DMS53 treated with DMSO at 0.1 percent for 48 hours (cell line): ENCODE measurements at regions not wholly inside any gene's neighbourhood (a gene's known extent, or its start where the extent isn't known, plus 50 kb on each side); places are given as distances from the start of the nearest gene placed in this dataset.

Source experiments
- DNase-seq: peaks from one replicate; lab custom pipeline; 2025; ENCODE audit not compliant: unreplicated experiment; lab: John Stamatoyannopoulos, UW

DNA sequence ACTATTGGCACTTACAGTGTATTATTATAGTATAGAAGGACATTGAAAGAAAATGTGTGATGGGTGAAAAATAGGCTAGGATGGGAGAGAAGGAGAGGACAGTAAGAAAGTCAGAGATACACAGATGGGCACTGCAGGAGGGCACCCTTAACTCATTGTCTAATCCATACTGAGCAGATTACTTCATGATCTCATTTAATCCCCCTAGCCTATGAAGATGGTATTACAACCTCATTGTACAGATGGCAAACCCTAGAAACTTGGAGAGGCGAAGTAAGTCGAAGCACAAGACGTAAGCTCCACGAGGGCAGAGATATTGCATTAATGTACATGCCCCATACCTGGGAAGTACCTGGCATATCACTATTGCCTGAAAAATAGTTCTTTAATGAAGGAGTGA lies 346.9 kb upstream of the DAB1 start:
- peak; percentile 38 for DNase-seq

DNA sequence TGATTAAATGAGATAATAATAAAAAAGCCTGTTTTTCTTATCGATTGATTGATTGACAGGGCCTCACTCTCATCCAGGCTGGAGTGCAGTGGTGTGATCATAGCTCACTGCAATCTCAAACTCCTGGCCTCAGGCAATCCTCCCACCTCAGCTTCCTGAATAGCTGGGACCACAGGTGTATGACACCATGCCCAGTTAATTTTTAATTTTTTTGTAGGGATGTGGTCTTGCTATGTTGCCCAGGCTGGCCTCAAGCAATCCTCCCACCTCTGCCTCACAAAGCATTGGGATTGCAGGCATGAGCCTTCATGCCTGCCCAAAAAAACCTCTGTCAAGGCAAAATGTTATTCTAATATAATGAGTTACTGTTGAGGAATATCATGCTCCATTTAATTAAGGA lies 346.4 kb upstream of the DAB1 start:
- DNase-seq = no peak

- DNase-seq = no peak
Observed at GRCh38 chr1:57761628-57762027, 337.8 kb upstream of the DAB1 start.

DNA sequence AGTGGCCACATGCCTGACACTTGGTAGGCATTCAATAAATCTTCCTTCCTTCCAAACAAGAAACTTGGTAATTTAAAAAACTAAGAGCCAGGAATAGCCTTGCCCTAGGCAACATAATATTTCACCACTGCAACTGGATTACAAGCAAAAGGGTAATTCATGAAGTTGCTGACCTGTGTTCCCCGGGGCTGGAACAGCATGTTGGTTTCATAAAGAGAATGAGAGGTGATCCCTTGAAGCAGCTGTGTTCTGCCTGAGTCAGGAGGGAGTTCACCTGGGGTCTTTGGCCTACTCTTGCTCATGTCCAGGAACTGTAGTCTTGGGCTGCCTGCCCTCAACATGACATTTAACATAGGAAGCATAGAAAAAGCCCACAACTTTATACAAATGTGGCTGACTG lies 329.0 kb upstream of the DAB1 start:
- DNase-seq = no peak

DNA sequence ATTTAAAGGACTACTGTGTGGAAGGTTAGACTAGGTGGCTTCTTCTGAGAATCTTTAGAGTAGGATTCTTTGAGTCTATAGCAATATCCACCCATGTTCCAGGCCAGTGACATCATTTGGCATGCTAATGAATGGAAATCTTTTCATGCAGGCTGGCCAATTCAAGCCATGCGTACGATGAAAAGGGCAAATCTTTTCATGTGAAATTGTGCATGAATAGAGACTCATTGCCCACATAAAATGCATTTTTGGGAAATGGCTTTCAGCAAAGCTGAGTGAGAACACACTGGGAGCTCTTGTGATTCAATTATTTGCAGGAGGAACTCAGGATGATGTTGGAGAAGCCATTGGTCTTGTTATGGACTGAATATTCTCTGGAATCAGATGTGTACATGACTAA lies 324.9 kb upstream of the DAB1 start:
- DNase-seq = no peak

- DNase-seq = no peak
Observed at GRCh38 chr1:57747818-57748217, 324.0 kb upstream of the DAB1 start.

- no peak for DNase-seq
Observed at GRCh38 chr1:57741521-57741920, 317.7 kb upstream of the DAB1 start.

DNA sequence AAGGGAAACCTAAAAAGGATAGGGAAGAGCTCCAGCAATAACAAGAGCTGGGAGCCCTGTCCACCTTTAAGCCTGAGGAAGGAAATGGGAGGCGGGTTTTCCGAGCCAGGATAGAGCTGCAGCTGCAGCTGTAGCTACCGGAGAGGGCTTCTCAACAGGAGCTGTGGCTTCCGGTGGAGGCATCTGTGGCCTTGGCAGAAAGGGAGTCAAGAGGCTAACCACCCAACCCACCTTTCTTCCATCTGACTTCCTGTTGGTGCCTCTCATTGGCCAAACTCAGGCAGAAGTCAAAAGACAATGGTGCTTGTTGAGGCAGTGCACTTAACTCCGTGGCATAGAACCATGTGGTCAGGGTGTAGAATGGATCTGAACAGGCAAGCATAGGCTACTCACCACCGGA lies 313.1 kb upstream of the DAB1 start:
- no peak for DNase-seq

DNA sequence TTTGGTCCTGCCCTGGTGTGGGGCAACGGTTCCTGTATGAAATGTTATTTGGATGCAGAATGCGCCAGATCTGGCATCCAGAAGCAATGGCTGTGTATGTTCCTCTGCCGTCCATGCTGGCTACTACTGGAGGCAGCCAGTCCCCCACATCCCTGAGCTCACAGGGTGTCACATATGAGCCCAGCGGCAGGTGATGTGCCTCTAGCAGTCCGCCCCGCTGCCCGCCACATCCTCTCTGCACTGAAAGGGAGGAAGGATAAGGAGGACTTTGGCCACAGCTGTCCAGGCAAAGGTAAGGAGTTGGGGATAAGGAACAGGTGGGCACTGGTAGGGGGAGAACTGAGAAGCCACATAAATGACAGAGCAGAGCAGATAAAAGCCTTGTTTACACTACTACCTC lies 305.3 kb upstream of the DAB1 start:
- no peak for DNase-seq

DNA sequence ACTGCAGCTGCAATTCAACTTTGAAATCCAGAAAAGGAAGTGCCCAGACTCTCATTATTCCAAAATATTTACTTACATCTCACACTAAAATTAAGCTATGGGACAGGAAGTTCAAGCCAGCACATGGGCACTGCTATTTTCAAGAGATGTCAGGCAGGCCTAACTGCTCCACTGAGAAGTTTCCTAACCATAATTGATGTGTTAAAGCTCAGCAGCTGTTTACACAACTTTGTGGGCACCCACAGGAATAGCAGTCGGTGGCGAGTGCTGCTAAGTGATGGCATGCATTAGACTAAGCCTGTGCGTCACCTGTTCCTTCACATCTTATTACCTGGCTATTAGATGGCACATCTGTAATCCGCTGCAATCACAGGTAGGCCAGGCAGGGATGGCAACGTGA lies 303.3 kb upstream of the DAB1 start:
- DNase-seq = no peak

- DNase-seq = no peak
Observed at GRCh38 chr1:57725318-57725717, 301.5 kb upstream of the DAB1 start.

DNA sequence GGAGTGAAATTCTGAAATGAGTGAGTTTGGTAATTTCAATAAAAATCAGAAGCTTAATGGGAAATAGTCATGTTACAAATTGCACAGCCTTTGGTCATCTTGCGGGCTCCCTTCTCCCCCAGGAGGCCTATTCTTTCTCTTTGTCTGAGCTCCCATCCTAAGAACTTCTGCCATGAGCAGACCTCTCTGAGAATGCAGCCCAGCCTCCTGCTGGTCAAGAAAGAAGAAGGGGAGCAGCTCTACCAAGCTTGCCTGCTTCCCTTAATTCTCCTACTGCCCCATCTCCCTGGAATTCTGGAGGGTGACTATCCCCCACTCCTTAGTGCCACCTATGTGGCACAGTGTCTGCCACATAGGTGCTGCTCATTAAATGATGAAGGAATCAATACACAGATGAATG lies 300.7 kb upstream of the DAB1 start:
- no peak for DNase-seq

DNA sequence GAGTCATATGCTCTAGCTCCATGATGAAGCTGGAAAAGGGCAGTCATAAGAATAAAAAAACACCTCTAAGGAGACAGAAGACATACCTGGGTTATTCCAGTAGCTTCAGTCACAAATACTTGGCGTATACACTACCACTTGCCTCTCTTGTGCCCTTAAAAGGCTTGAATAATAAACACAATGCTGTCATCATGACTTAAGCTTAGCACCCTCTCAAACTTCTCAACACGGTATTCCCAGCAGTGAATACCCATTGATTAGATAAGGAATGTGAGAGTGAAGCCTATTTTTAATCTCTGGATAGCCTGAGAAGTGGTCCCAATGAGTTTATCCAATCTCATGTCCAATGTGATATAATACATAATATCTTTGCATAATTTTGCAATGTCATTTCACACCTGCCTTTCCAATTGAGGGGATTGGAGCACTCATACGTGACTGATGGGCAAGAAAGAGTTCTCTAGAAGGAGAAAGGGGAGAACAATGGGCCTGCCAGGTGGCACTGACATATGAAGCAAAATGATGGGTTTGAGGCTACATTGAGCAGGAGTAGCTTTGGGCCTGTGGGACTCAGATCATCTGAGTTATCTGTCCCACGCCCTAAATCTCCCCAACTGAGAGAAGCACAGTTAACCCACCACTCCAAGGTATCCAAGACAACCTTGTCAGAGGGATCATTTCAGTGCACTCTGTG lies 298.6 kb upstream of the DAB1 start:
- DNase-seq = no peak

DNA sequence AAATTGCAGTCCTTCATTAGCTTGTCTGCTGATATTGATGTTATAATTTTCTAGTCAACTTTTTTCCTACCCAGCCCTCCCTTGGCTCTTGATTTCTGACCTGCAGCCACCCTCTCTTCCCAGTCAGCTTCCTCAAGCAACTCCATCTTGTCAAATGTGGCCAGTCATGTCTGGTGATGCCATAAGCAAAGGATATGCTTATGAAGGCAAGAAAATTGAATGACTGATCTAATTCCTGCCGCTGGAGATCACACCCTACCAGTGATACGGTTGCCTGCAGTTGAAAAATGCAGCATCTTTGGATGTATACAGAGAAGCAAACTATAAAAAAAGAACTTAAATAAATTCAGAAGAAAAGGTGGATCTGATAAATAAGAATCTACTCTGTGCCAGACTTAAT lies 297.1 kb upstream of the DAB1 start:
- DNase-seq = no peak

- DNase-seq = no peak
Observed at GRCh38 chr1:57719274-57719673, 295.4 kb upstream of the DAB1 start.

GRCh38 chr1:57713501-57713900 lies 289.6 kb upstream of the DAB1 start:
- DNase-seq = no peak

DNA sequence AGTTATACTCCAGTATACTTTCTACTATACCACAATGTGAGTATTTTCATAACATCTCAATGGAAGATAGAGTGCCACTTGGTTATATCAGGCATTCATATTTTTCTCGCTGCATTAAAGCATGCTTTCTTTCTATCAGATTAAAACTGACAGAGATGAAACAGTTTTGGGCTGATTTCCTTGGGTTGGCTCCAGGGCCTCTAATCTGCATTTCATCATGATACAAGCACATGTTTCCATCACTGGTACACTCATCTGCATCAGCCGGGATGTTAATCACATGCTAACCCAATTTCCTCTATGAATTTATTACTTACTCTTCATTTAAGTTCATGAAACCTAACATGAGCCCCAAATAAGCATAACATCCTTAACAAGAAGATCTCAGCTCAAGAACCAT lies 289.0 kb upstream of the DAB1 start:
- no peak for DNase-seq

- no peak for DNase-seq
Observed at GRCh38 chr1:57711326-57711725, 287.5 kb upstream of the DAB1 start.

- no peak for DNase-seq
Observed at GRCh38 chr1:57707631-57708030, 283.8 kb upstream of the DAB1 start.

DNA sequence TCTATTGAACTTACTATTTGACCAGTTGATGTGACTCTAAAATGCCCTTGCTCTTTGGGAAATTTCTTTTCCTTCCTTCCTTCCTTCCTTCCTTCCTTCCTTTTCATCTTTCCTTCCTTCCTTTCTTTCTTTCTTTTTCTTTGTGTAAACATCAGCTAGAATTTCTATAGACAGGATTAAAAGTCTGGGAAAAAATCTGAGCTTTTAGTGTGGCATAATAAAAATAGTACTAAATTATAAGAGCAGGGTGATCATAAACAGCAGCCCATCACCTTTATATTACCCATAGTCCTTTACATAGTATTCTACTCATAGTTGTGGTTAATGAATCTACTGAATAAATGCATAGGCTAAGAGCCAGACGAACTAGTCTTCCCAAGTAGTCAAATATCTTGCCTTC lies 281.0 kb upstream of the DAB1 start:
- DNase-seq = no peak

DNA sequence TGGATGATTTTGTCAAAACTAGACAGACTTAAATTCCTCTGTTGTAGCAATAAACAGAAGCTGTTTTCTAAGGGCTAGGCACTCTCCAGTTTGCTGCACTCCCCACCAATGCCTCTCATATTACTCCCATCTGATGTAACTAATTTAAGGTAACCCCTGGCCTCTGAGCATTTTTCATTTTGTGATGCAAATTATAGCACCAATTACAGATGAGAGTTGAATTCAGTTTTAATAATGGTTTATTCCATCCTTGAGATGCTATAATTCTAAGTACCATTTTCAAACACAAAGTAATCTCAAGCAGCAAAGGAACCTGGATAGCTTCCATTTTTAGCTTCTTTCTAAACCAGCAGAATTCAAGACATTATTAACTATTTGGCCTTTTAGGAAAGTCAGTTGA lies 280.4 kb upstream of the DAB1 start:
- DNase-seq = no peak

DNA sequence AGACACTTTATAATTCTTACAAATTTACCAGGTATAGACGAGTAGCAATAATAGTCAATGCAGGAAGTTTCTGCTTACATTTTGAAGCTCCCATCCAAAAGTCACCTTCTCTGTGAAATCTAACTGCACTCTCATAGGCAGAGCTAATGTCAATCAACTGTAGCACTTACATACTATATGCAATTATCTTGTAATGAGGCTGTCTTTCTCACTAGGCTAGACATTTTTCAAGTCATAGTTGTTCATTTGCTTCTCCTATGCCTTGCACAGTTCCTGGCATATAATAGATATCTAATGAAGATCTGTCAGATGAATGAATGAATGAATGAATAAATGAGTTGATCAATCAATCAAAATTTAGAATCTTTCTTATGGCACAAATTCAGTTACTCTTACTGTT lies 273.0 kb upstream of the DAB1 start:
- no peak for DNase-seq

GRCh38 chr1:57696043-57696442 lies 272.2 kb upstream of the DAB1 start:
- DNase-seq = no peak

DNA sequence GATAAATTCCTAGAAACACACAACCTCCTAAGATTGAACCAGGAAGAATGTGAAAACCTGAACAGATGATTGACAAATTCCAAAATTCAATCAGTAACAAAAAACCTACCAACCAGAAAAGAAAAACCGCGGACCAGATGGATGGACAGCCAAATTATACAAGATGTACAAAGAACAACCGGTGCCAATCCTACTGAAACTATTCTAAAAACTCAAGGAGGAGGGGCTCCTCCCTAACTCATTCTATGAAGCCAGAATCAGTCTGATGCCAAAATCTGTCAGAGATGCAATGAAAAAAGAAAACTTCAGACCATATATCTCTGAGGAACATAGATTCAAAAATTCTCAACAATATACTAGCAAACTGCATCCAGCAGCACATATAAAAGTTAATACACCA lies 262.4 kb upstream of the DAB1 start:
- DNase-seq = no peak
